GM19351 (cell line): ENCODE measurements at regions not wholly inside any gene's neighbourhood (a gene's known extent, or its start where the extent isn't known, plus 50 kb on each side); places are given as distances from the start of the nearest gene placed in this dataset.

Experiments
- ATAC-seq: cut with Tn5 transposase; IDR thresholded peaks from one replicate; pipeline ENCODE4 v1.9.1; 2021; ENCODE audit warnings: mild to moderate bottlenecking, moderate library complexity; ENCODE audit not compliant: unreplicated experiment

GRCh38 chr13:78239714-78240113, 321.1 kb upstream of the EDNRB start:
- no peak for ATAC-seq

- no peak for ATAC-seq
These were observed 320.3 kb upstream of the EDNRB start for GRCh38 chr13:78238911-78239310.

GRCh38 chr13:78228940-78229339, 310.3 kb upstream of the EDNRB start:
- no peak for ATAC-seq

- ATAC-seq = no peak
These were observed 309.6 kb upstream of the EDNRB start for GRCh38 chr13:78228211-78228610.

GRCh38 chr13:78227709-78228108, 309.1 kb upstream of the EDNRB start:
- no peak for ATAC-seq

- no peak for ATAC-seq
These were observed 297.0 kb upstream of the EDNRB start for GRCh38 chr13:78215458-78216108.

- ATAC-seq = peak; percentile 71
These were observed 282.8 kb upstream of the EDNRB start for GRCh38 chr13:78201411-78201810.

GRCh38 chr13:78198821-78199220, 280.2 kb upstream of the EDNRB start:
- no peak for ATAC-seq

GRCh38 chr13:78198419-78198818, 279.8 kb upstream of the EDNRB start:
- ATAC-seq = no peak

GRCh38 chr13:78197231-78197630, 278.6 kb upstream of the EDNRB start:
- ATAC-seq = peak; percentile 35

GRCh38 chr13:78194904-78195639, 276.4 kb upstream of the EDNRB start:
- ATAC-seq = no peak

- ATAC-seq = peak; percentile 53
These were observed 275.2 kb upstream of the EDNRB start for GRCh38 chr13:78193846-78194245.

GRCh38 chr13:78192716-78193115, 274.1 kb upstream of the EDNRB start:
- ATAC-seq = no peak

- ATAC-seq = no peak
These were observed 271.7 kb upstream of the EDNRB start for GRCh38 chr13:78190296-78190695.

- no peak for ATAC-seq
These were observed 269.1 kb upstream of the EDNRB start for GRCh38 chr13:78187781-78188180.

GRCh38 chr13:78185700-78186099, 267.1 kb upstream of the EDNRB start:
- ATAC-seq = peak; percentile 66

- no peak for ATAC-seq
These were observed 265.1 kb upstream of the EDNRB start for GRCh38 chr13:78183732-78184131.

- no peak for ATAC-seq
These were observed 264.2 kb upstream of the EDNRB start for GRCh38 chr13:78182813-78183212.

- no peak for ATAC-seq
These were observed 258.7 kb upstream of the EDNRB start for GRCh38 chr13:78177306-78177705.

- ATAC-seq = no peak
These were observed 258.2 kb upstream of the EDNRB start for GRCh38 chr13:78176880-78177279.

GRCh38 chr13:78169386-78169785, 250.8 kb upstream of the EDNRB start:
- no peak for ATAC-seq

GRCh38 chr13:78168981-78169380, 250.3 kb upstream of the EDNRB start:
- ATAC-seq = no peak

- peak; percentile 16 for ATAC-seq
These were observed 242.6 kb upstream of the EDNRB start for GRCh38 chr13:78161266-78161665.
